ENCODE measurements at regions not wholly inside any gene's neighbourhood (a gene's known extent, or its start where the extent isn't known, plus 50 kb on each side); places are given as distances from the start of the nearest gene placed in this dataset.
A peak's percentile ranks its signal among the peaks of the same experiment; 100 is the strongest.

DNA sequence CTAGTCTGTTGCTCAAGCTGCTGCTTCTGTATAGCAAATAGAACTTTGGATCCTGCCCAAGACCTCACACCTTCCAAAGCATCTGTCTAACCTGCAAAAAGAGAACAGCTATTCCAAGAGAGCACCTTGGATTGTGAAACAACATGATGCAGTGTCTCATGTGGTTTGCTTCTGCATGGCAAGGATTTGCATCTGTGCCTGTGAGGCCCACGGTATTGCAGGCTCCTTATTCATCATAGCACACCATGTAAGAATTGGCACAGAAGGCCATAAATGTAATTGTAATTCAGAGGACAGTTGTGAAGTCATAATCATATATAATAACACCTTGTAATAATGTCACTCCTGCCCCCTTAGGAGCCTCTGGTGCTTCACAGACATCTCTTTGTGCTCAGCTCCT, 147.1 kb downstream of the ZNF674 start:
- no peak overlapping the region for H3K4me2 ChIP-seq
- TF ChIP-seq EZH2 (IDR thresholded peaks at IDR 0.05) (no peak), EZH2phosphoT487 (IDR thresholded peaks at IDR 0.05) (no peak)
- TF ChIP-seq, protein P1, sequence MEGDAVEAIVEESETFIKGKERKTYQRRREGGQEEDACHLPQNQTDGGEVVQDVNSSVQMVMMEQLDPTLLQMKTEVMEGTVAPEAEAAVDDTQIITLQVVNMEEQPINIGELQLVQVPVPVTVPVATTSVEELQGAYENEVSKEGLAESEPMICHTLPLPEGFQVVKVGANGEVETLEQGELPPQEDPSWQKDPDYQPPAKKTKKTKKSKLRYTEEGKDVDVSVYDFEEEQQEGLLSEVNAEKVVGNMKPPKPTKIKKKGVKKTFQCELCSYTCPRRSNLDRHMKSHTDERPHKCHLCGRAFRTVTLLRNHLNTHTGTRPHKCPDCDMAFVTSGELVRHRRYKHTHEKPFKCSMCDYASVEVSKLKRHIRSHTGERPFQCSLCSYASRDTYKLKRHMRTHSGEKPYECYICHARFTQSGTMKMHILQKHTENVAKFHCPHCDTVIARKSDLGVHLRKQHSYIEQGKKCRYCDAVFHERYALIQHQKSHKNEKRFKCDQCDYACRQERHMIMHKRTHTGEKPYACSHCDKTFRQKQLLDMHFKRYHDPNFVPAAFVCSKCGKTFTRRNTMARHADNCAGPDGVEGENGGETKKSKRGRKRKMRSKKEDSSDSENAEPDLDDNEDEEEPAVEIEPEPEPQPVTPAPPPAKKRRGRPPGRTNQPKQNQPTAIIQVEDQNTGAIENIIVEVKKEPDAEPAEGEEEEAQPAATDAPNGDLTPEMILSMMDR (IDR thresholded peaks at IDR 0.05): no peak
- H3K27ac ChIP-seq: no peak overlapping the region
- H3K27me3 Mint-ChIP-seq (ENCODE audit: insufficient read depth, low read depth): peaks cover 2% of the 10 kb centered on the region
- H3K9me3 ChIP-seq (ENCODE audit: low read depth): no peaks in the 10 kb centered on the region
- H3K27ac Mint-ChIP-seq: no peak overlapping the region
- no peaks in the 10 kb centered on the region for H3F3A ChIP-seq (ENCODE audit: low read depth)
- no peaks in the 10 kb centered on the region for H3K4me1 ChIP-seq
- H3K27me3 ChIP-seq: no peaks in the 10 kb centered on the region
- no peak overlapping the region for H3K9ac ChIP-seq
- H3K4me3 ChIP-seq: no peak overlapping the region
- H3K4me3 Mint-ChIP-seq: no peak overlapping the region
- no peak overlapping the region for H2AFZ ChIP-seq (replicated peaks)
- no peaks in the 10 kb centered on the region for H3K79me2 ChIP-seq (ENCODE audit: low read depth)
- no peaks in the 10 kb centered on the region for H3K4me1 Mint-ChIP-seq
- no peaks in the 10 kb centered on the region for H4K20me1 ChIP-seq (ENCODE audit: low read depth)
- no peak for DNase-seq (ENCODE audit: low spot score)
- no peaks in the 10 kb centered on the region for H3K36me3 ChIP-seq
- H3K36me3 Mint-ChIP-seq: peaks cover 4% of the 10 kb centered on the region
- peaks cover 32% of the 10 kb centered on the region for H3K9me3 Mint-ChIP-seq

DNA sequence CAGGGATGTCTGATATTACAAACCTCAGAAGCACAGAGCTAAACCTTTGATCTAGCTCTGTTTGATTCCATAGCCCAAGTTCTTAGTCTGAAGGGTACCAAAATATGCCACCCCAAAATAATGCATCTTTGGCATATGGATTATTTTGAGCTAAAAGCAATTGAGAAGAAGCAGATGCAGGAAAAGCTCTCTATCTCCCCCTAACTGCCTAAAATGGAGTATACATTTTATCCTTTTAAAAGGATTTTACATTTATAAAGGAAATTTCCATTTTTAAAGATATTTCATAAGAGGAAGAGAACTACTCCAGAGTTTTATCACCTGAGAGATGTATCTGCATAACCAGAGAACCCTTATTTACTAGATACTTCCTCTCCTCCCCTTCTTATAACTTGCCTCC, 158.7 kb downstream of the ZNF674 start:
- H3K4me3 ChIP-seq: no peak overlapping the region
- H3K4me1 Mint-ChIP-seq: no peaks in the 10 kb centered on the region
- peaks cover 5% of the 10 kb centered on the region for H3K27me3 Mint-ChIP-seq (ENCODE audit: insufficient read depth, low read depth)
- no peaks in the 10 kb centered on the region for H3K4me1 ChIP-seq
- no peak overlapping the region for H3K9ac ChIP-seq
- no peaks in the 10 kb centered on the region for H3K27me3 ChIP-seq
- H3K4me3 Mint-ChIP-seq: no peak overlapping the region
- H3K27ac Mint-ChIP-seq: no peak overlapping the region
- H3K4me2 ChIP-seq: no peak overlapping the region
- H3K9me3 ChIP-seq (ENCODE audit: low read depth): peaks cover 10% of the 10 kb centered on the region
- H3K9me3 Mint-ChIP-seq: peaks cover 16% of the 10 kb centered on the region
- TF ChIP-seq, protein P1 (IDR thresholded peaks at IDR 0.05): peak; percentile 22
- TF ChIP-seq EZH2 (IDR thresholded peaks at IDR 0.05): no peak
- no peaks in the 10 kb centered on the region for H3K36me3 Mint-ChIP-seq
- no peaks in the 10 kb centered on the region for H3K79me2 ChIP-seq (ENCODE audit: low read depth)
- H3K36me3 ChIP-seq: no peaks in the 10 kb centered on the region
- peaks cover 7% of the 10 kb centered on the region for H3F3A ChIP-seq (ENCODE audit: low read depth)
- no peaks in the 10 kb centered on the region for H4K20me1 ChIP-seq (ENCODE audit: low read depth)
- no peak overlapping the region for H3K27ac ChIP-seq
- no peak for DNase-seq (ENCODE audit: low spot score)
- H2AFZ ChIP-seq (replicated peaks): no peak overlapping the region

DNA sequence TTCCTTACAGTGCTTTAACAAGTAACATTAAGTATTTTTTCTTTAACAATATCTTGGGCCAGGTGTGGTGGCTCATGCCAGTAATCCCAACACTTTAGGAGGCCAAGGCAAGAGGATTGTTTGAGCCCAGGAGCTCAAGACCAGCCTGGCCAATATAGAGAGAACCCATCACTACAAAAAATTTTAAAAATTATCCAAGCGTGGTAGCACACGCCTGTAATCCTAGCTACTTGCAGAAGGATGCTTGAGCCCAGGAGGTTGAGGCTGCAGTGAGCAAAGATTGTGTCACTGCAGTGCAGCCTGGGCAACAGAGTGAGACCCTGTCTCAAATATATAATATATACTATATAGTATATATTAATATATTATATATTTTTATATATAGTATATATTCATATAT, 162.2 kb downstream of the ZNF674 start:
- no peak for DNase-seq (ENCODE audit: low spot score)
- peaks cover 5% of the 10 kb centered on the region for H3K9me3 ChIP-seq (ENCODE audit: low read depth)
- H3F3A ChIP-seq (ENCODE audit: low read depth): peaks cover 7% of the 10 kb centered on the region
- no peaks in the 10 kb centered on the region for H3K27me3 ChIP-seq
- no peaks in the 10 kb centered on the region for H3K36me3 ChIP-seq
- Mint-ChIP-seq H3K36me3 (no peaks in the 10 kb centered on the region), H3K4me3 (no peak overlapping the region), H3K9me3 (peaks cover 9% of the 10 kb centered on the region), H3K27me3 (ENCODE audit: insufficient read depth, low read depth) (peaks cover 5% of the 10 kb centered on the region), H3K4me1 (no peaks in the 10 kb centered on the region), H3K27ac (no peak overlapping the region)
- H4K20me1 ChIP-seq (ENCODE audit: low read depth): no peaks in the 10 kb centered on the region
- H3K27ac ChIP-seq: no peak overlapping the region
- TF ChIP-seq EZH2 (IDR thresholded peaks at IDR 0.05) (no peak), EZH2phosphoT487 (IDR thresholded peaks at IDR 0.05) (no peak)
- TF ChIP-seq, protein P1 (IDR thresholded peaks at IDR 0.05): no peak
- no peak overlapping the region for H3K9ac ChIP-seq
- H3K4me3 ChIP-seq: no peak overlapping the region
- no peak overlapping the region for H3K4me2 ChIP-seq
- H3K79me2 ChIP-seq (ENCODE audit: low read depth): no peaks in the 10 kb centered on the region
- no peak overlapping the region for H2AFZ ChIP-seq (replicated peaks)
- H3K4me1 ChIP-seq: no peaks in the 10 kb centered on the region

DNA sequence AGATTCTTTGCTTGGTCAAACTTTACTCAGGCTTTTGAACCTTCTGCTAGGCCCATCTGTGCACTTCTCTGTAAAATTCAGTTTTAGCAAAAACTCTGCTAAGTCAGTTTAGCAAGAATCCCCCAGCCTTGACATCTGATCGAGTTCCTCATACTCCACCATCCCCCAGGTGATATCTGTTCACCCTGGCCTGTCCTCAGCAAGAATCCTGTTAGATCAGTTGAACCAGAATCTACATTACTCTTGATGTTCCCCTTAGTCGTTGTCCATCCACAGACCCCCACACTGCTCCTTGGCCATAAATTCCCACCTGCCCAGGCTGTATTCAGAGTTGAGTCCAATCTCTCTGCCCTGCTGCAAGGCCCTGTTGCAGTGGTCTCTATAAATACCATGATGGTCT, 162.6 kb downstream of the ZNF674 start:
- no peak overlapping the region for H3K27ac Mint-ChIP-seq
- H3K9me3 Mint-ChIP-seq: peaks cover 9% of the 10 kb centered on the region
- H3K4me3 Mint-ChIP-seq: no peak overlapping the region
- no peaks in the 10 kb centered on the region for H3K4me1 ChIP-seq
- H3K79me2 ChIP-seq (ENCODE audit: low read depth): no peaks in the 10 kb centered on the region
- H3K9ac ChIP-seq: no peak overlapping the region
- TF ChIP-seq EZH2phosphoT487 (IDR thresholded peaks at IDR 0.05): no peak
- TF ChIP-seq, protein P1 (IDR thresholded peaks at IDR 0.05): no peak
- TF ChIP-seq EZH2 (IDR thresholded peaks at IDR 0.05): no peak
- no peak for DNase-seq (ENCODE audit: low spot score)
- no peaks in the 10 kb centered on the region for H3K27me3 ChIP-seq
- H3K36me3 ChIP-seq: no peaks in the 10 kb centered on the region
- H3K9me3 ChIP-seq (ENCODE audit: low read depth): peaks cover 5% of the 10 kb centered on the region
- H3K4me2 ChIP-seq: no peak overlapping the region
- no peaks in the 10 kb centered on the region for H4K20me1 ChIP-seq (ENCODE audit: low read depth)
- no peak overlapping the region for H3K4me3 ChIP-seq
- H3K36me3 Mint-ChIP-seq: no peaks in the 10 kb centered on the region
- no peak overlapping the region for H2AFZ ChIP-seq (replicated peaks)
- H3K4me1 Mint-ChIP-seq: no peaks in the 10 kb centered on the region
- H3F3A ChIP-seq (ENCODE audit: low read depth): peaks cover 7% of the 10 kb centered on the region
- H3K27ac ChIP-seq: no peak overlapping the region
- H3K27me3 Mint-ChIP-seq (ENCODE audit: insufficient read depth, low read depth): peaks cover 5% of the 10 kb centered on the region

All from neural progenitor cell (in vitro differentiated cells).